ENCODE measurements at regions not wholly inside any gene's neighbourhood (a gene's known extent, or its start where the extent isn't known, plus 50 kb on each side); places are given as distances from the start of the nearest gene placed in this dataset.

DNA sequence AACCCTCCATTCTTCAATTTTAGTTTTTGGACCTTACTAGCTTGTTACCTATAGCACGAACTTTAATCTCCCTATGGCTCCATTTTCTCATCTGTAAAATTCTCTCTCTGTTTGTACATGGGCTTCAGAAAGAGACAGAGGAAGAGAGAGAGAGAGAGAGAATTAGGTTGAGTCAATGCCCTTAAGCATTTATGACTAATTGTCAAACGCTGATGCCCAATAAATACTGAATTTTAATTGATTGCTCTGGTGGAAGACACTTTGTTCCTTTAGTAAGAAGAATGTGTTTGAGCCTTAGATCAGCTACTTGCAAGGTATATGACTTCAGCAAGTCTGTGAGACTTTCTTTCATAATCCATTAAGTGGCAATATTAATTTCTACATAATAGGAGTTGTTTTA, 743.1 kb upstream of the ADGRL4 start:
- Histone ChIP-seq H3K27me3 (ENCODE audit: insufficient read depth, poor library complexity, severe bottlenecking) (no peaks in the 10 kb centered on the region), H3K4me3 (replicated peaks; ENCODE audit: insufficient read depth, low read length) (no peak overlapping the region), H3K27ac (replicated peaks) (no peak overlapping the region)
- no peak for DNase-seq (ENCODE audit: low read depth in 1 of 2, low spot score in 1 of 2)
- TF ChIP-seq POLR2AphosphoS5 (IDR thresholded peaks at IDR 0.05; ENCODE audit: low read depth) (no peak), GABPA (IDR thresholded peaks at IDR 0.05; ENCODE audit: low read depth) (no peak), SPI1 (IDR thresholded peaks at IDR 0.05; ENCODE audit: borderline replicate concordance, low read depth) (no peak)
- TF ChIP-seq, protein P1, sequence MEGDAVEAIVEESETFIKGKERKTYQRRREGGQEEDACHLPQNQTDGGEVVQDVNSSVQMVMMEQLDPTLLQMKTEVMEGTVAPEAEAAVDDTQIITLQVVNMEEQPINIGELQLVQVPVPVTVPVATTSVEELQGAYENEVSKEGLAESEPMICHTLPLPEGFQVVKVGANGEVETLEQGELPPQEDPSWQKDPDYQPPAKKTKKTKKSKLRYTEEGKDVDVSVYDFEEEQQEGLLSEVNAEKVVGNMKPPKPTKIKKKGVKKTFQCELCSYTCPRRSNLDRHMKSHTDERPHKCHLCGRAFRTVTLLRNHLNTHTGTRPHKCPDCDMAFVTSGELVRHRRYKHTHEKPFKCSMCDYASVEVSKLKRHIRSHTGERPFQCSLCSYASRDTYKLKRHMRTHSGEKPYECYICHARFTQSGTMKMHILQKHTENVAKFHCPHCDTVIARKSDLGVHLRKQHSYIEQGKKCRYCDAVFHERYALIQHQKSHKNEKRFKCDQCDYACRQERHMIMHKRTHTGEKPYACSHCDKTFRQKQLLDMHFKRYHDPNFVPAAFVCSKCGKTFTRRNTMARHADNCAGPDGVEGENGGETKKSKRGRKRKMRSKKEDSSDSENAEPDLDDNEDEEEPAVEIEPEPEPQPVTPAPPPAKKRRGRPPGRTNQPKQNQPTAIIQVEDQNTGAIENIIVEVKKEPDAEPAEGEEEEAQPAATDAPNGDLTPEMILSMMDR (IDR thresholded peaks at IDR 0.05; ENCODE audit: insufficient read depth, low read length), result no peak
- TF ChIP-seq, protein P2, sequence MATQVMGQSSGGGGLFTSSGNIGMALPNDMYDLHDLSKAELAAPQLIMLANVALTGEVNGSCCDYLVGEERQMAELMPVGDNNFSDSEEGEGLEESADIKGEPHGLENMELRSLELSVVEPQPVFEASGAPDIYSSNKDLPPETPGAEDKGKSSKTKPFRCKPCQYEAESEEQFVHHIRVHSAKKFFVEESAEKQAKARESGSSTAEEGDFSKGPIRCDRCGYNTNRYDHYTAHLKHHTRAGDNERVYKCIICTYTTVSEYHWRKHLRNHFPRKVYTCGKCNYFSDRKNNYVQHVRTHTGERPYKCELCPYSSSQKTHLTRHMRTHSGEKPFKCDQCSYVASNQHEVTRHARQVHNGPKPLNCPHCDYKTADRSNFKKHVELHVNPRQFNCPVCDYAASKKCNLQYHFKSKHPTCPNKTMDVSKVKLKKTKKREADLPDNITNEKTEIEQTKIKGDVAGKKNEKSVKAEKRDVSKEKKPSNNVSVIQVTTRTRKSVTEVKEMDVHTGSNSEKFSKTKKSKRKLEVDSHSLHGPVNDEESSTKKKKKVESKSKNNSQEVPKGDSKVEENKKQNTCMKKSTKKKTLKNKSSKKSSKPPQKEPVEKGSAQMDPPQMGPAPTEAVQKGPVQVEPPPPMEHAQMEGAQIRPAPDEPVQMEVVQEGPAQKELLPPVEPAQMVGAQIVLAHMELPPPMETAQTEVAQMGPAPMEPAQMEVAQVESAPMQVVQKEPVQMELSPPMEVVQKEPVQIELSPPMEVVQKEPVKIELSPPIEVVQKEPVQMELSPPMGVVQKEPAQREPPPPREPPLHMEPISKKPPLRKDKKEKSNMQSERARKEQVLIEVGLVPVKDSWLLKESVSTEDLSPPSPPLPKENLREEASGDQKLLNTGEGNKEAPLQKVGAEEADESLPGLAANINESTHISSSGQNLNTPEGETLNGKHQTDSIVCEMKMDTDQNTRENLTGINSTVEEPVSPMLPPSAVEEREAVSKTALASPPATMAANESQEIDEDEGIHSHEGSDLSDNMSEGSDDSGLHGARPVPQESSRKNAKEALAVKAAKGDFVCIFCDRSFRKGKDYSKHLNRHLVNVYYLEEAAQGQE (IDR thresholded peaks at IDR 0.05; ENCODE audit: insufficient replicate concordance, low read depth), result no peak

DNA sequence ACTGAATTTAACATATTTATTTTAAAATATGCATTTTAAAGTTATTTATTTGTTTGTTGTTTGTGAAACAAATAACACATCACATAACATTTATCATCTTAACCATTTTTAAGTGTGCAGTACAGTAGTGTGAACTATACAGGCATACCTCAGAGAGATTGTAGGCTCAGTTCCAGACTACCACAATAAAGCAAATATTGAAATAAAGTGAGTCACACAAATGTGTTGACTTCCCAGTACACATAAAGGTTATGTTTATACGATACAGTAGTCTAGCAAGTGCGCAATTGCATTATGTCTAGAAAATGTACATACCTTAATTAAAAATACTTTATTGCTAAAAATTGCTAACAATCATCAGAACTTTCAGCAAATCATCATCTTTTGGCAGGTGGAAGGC, 739.4 kb upstream of the ADGRL4 start:
- DNase-seq (ENCODE audit: low read depth in 1 of 2, low spot score in 1 of 2), result no peak

DNA sequence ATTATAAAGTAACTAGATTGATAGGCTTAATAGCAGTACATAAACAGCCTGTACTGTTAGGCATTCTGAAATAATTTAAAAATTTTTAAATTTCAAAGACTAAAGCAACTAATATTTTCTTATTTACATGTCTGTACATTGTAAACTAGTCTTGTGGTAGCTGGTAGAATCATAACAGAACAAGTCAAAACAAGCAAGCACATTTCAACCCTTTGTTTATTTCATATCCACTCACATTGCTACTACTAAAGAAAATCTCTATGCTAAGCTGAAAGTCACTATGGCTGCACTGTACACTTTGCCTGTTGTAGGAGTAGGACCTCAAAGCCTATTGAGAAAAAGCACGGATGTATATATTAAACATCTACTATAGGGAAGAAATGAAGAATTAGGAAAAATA, 738.2 kb upstream of the ADGRL4 start:
- no peak for DNase-seq (ENCODE audit: low read depth in 1 of 2, low spot score in 1 of 2)
- Histone ChIP-seq H3K27me3 (ENCODE audit: insufficient read depth, poor library complexity, severe bottlenecking) (no peaks in the 10 kb centered on the region), H3K4me3 (replicated peaks; ENCODE audit: insufficient read depth, low read length) (no peak overlapping the region), H3K27ac (replicated peaks) (no peak overlapping the region)
- TF ChIP-seq SPI1 (IDR thresholded peaks at IDR 0.05; ENCODE audit: borderline replicate concordance, low read depth) (no peak), GABPA (IDR thresholded peaks at IDR 0.05; ENCODE audit: low read depth) (no peak), POLR2AphosphoS5 (IDR thresholded peaks at IDR 0.05; ENCODE audit: low read depth) (no peak)
- TF ChIP-seq, protein P1 (IDR thresholded peaks at IDR 0.05; ENCODE audit: insufficient read depth, low read length), result no peak
- TF ChIP-seq, protein P2 (IDR thresholded peaks at IDR 0.05; ENCODE audit: insufficient replicate concordance, low read depth), result no peak

More for the DNA sequence above, 739.4 kb upstream of the ADGRL4 start:
- Histone ChIP-seq H3K27me3 (ENCODE audit: insufficient read depth, poor library complexity, severe bottlenecking) (no peaks in the 10 kb centered on the region), H3K4me3 (replicated peaks; ENCODE audit: insufficient read depth, low read length) (no peak overlapping the region), H3K27ac (replicated peaks) (no peak overlapping the region)
- TF ChIP-seq, protein P1 (IDR thresholded peaks at IDR 0.05; ENCODE audit: insufficient read depth, low read length), result no peak
- TF ChIP-seq POLR2AphosphoS5 (IDR thresholded peaks at IDR 0.05; ENCODE audit: low read depth), result no peak
- TF ChIP-seq, protein P2 (IDR thresholded peaks at IDR 0.05; ENCODE audit: insufficient replicate concordance, low read depth), result no peak
- TF ChIP-seq GABPA (IDR thresholded peaks at IDR 0.05; ENCODE audit: low read depth), result no peak
- TF ChIP-seq SPI1 (IDR thresholded peaks at IDR 0.05; ENCODE audit: borderline replicate concordance, low read depth), result no peak
